ENCODE measurements at regions not wholly inside any gene's neighbourhood (a gene's known extent, or its start where the extent isn't known, plus 50 kb on each side); places are given as distances from the start of the nearest gene placed in this dataset.

DNA sequence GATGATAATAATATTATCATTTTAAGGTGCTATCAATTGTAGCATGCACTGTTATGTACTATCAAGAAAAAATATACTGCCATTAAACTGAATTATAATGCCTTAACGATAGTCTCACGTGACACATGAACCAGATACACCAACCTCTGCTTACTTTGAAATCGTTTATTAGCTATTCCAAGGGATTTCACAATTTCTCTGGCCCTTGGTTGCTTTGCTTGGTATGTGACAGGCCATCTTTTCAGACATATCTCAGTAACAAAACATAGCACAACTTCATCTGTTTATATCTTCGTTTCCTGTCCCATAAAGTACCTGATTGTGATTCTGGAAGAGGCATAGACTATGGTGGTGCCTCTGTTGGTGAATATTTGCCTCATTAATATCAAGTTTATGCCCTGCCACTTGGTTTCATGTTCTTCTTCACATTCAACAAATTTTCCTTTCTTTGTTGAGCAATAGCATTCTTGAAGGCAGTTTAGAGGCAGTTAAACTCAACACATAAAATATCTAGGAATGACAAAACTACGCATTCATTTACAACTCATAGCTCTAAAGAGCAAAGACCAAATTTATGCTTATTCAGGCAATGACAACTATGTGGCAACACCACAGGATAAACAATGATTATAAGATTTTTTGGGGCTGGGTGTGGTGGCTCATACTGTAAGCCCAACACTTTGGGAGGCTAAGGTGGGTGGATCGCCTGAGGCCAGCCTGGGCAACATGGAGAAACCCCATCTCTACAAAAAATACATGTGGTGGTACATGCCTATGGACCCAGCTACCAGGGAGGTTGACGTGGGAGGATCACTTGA is 84.3 kb downstream of the MCFD2 start:
- dilution Hi-C loops (cut with MboI; ENCODE audit: extremely low pct_ligation_motif_present, low sequenced_read_pairs) (no loop called here), intact Hi-C loops (cut with micrococcal nuclease) (no loop called here)
- Histone ChIP-seq H3K4me3 (replicated peaks in 1 of 3; ENCODE audit: insufficient read depth in 1 of 3, low read depth in 1 of 3, low read length in 3 of 3) (no peak overlapping the region), H3K9me1 (replicated peaks; ENCODE audit: control insufficient read depth, extremely low read depth, insufficient read depth, low read length) (no peaks in the 10 kb centered on the region), H2AFZ (ENCODE audit: low read depth, low read length) (no peak overlapping the region), H3K9me3 (replicated peaks; ENCODE audit: control insufficient read depth, insufficient read depth, low read length) (no peaks in the 10 kb centered on the region), H3K27me3 (ENCODE audit: control insufficient read depth in 2 of 2, insufficient read depth in 2 of 2, low read length in 2 of 2) (no peaks in the 10 kb centered on the region), H3K79me2 (ENCODE audit: control insufficient read depth, insufficient read depth, low read length) (no peaks in the 10 kb centered on the region), H3K27ac (ENCODE audit: insufficient read depth, low read depth, low read length) (no peak overlapping the region), H3K4me2 (ENCODE audit: insufficient read depth, low read length) (no peak overlapping the region), H3K36me3 (ENCODE audit: control insufficient read depth in 2 of 2, extremely low read depth in 1 of 2, insufficient read depth in 2 of 2, low read length in 2 of 2) (no peaks in the 10 kb centered on the region), H3K4me1 (ENCODE audit: control insufficient read depth, extremely low read depth, insufficient read depth, low read length) (no peaks in the 10 kb centered on the region), H3K9ac (replicated peaks; ENCODE audit: extremely low read depth, insufficient read depth, low read length) (no peak overlapping the region), H4K20me1 (replicated peaks; ENCODE audit: control insufficient read depth, extremely low read depth, insufficient read depth, low read length) (no peaks in the 10 kb centered on the region)
- no peak for FAIRE-seq
- DNase-seq (ENCODE audit: low read depth, low spot score) = no peak
- TF ChIP-seq POLR2A (IDR thresholded peaks at IDR 0.05; ENCODE audit: low read depth, low read length) = no peak
- TF ChIP-seq EZH2 (IDR thresholded peaks at IDR 0.05; ENCODE audit: borderline replicate concordance, low read depth, low read length, severe bottlenecking) = no peak
- TF ChIP-seq FOS (IDR thresholded peaks at IDR 0.05; ENCODE audit: borderline replicate concordance, insufficient read depth, low read length) = no peak
- TF ChIP-seq MYC (IDR thresholded peaks at IDR 0.05; ENCODE audit: low read depth, low read length) = no peak
- no peak for TF ChIP-seq GATA2 (IDR thresholded peaks at IDR 0.05; ENCODE audit: insufficient read depth, insufficient read length, low read depth, low read length)
- TF ChIP-seq, protein P1, sequence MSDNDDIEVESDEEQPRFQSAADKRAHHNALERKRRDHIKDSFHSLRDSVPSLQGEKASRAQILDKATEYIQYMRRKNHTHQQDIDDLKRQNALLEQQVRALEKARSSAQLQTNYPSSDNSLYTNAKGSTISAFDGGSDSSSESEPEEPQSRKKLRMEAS (IDR thresholded peaks at IDR 0.05; ENCODE audit: insufficient read depth, insufficient read length) = no peak
- no peak for TF ChIP-seq POLR2AphosphoS5 (IDR thresholded peaks at IDR 0.05; ENCODE audit: insufficient read depth, low read depth, low read length)
- TF ChIP-seq JUN (IDR thresholded peaks at IDR 0.05; ENCODE audit: borderline replicate concordance, insufficient read depth, insufficient read length, low read depth) = no peak
- TF ChIP-seq, protein P2, sequence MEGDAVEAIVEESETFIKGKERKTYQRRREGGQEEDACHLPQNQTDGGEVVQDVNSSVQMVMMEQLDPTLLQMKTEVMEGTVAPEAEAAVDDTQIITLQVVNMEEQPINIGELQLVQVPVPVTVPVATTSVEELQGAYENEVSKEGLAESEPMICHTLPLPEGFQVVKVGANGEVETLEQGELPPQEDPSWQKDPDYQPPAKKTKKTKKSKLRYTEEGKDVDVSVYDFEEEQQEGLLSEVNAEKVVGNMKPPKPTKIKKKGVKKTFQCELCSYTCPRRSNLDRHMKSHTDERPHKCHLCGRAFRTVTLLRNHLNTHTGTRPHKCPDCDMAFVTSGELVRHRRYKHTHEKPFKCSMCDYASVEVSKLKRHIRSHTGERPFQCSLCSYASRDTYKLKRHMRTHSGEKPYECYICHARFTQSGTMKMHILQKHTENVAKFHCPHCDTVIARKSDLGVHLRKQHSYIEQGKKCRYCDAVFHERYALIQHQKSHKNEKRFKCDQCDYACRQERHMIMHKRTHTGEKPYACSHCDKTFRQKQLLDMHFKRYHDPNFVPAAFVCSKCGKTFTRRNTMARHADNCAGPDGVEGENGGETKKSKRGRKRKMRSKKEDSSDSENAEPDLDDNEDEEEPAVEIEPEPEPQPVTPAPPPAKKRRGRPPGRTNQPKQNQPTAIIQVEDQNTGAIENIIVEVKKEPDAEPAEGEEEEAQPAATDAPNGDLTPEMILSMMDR (IDR thresholded peaks at IDR 0.05; ENCODE audit: extremely low read depth in 1 of 2, insufficient read depth in 1 of 2, low read depth in 1 of 2, low read length in 2 of 2) = no peak
- no TSS peak for BruUV-seq (replicated peaks)
- ChIA-PET POLR2A (no interaction called here), CTCF (interaction anchor here (1.0 to 2.5 kb wide), 2 partner anchors 11 to 14 kb away, joined by 3 to 7 read pairs; no protein-coding TSS in a partner anchor)
